Testis (tissue), 2 donors: ENCODE measurements at regions not wholly inside any gene's neighbourhood (a gene's known extent, or its start where the extent isn't known, plus 50 kb on each side); places are given as distances from the start of the nearest gene placed in this dataset.

Experiments
- POLR2A ChIP-seq: fragments of 450-650 bp; IDR thresholded peaks from one replicate; pipeline ENCODE4 v1.6.1; 2017; ENCODE audit warnings: antibody characterized with exemption, mild to moderate bottlenecking, moderate library complexity
- TF ChIP-seq, protein P1 (sequence below), 3 experiments: fragments of 450-650 bp in 2 of 3; fragments of 200-600 bp in 1 of 3; sonication (generic) in 1 of 3; IDR thresholded peaks; one replicate each; pipeline ENCODE4 v1.5.1; 2016 to 2019; ENCODE audit warnings: antibody characterized with exemption in 3 of 3, mild to moderate bottlenecking in 2 of 3, moderate library complexity in 1 of 3

- TF ChIP-seq POLR2A: no peak
- TF ChIP-seq, protein P1, sequence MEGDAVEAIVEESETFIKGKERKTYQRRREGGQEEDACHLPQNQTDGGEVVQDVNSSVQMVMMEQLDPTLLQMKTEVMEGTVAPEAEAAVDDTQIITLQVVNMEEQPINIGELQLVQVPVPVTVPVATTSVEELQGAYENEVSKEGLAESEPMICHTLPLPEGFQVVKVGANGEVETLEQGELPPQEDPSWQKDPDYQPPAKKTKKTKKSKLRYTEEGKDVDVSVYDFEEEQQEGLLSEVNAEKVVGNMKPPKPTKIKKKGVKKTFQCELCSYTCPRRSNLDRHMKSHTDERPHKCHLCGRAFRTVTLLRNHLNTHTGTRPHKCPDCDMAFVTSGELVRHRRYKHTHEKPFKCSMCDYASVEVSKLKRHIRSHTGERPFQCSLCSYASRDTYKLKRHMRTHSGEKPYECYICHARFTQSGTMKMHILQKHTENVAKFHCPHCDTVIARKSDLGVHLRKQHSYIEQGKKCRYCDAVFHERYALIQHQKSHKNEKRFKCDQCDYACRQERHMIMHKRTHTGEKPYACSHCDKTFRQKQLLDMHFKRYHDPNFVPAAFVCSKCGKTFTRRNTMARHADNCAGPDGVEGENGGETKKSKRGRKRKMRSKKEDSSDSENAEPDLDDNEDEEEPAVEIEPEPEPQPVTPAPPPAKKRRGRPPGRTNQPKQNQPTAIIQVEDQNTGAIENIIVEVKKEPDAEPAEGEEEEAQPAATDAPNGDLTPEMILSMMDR (IDR thresholded peaks at IDR 0.05): no peak
These were observed 64.2 kb downstream of the RPL37A start for GRCh38 chr2:216562696-216563435.
